ENCODE measurements at regions not wholly inside any gene's neighbourhood (a gene's known extent, or its start where the extent isn't known, plus 50 kb on each side); places are given as distances from the start of the nearest gene placed in this dataset.
A peak's percentile ranks its signal among the peaks of the same experiment; 100 is the strongest.
"Not testable (repeated sequence)": the region's sequence is repeated elsewhere in the genome, so short reads cannot be mapped to it uniquely, and the experiment has no call there.

- no peak for DNase-seq
Measured at GRCh38 chr13:83825676-83826075, 56.6 kb downstream of the SLITRK1 start.

- DNase-seq = no peak
Measured at GRCh38 chr13:83824560-83824959, 57.7 kb downstream of the SLITRK1 start.

- no peak for DNase-seq
Measured at GRCh38 chr13:83824120-83824519, 58.2 kb downstream of the SLITRK1 start.

GRCh38 chr13:83819611-83820010 lies 62.7 kb downstream of the SLITRK1 start:
- no peak for DNase-seq

- DNase-seq = no peak
Measured at GRCh38 chr13:83819156-83819555, 63.1 kb downstream of the SLITRK1 start.

GRCh38 chr13:83816081-83816480 lies 66.2 kb downstream of the SLITRK1 start:
- no peak for DNase-seq

GRCh38 chr13:83815598-83815997 lies 66.7 kb downstream of the SLITRK1 start:
- no peak for DNase-seq

- no peak for DNase-seq
Measured at GRCh38 chr13:83810136-83810535, 72.1 kb downstream of the SLITRK1 start.

GRCh38 chr13:83804356-83804962 lies 77.8 kb downstream of the SLITRK1 start:
- no peak for DNase-seq

GRCh38 chr13:83798731-83799130 lies 83.5 kb downstream of the SLITRK1 start:
- no peak for DNase-seq

GRCh38 chr13:83796364-83796763 lies 85.9 kb downstream of the SLITRK1 start:
- no peak for DNase-seq

GRCh38 chr13:83794583-83794982 lies 87.7 kb downstream of the SLITRK1 start:
- DNase-seq = no peak

- DNase-seq = no peak
Measured at GRCh38 chr13:83780227-83780626, 102.0 kb downstream of the SLITRK1 start.

- no peak for DNase-seq
Measured at GRCh38 chr13:83773961-83774360, 108.3 kb downstream of the SLITRK1 start.

- no peak for DNase-seq
Measured at GRCh38 chr13:83765796-83766195, 116.5 kb downstream of the SLITRK1 start.

GRCh38 chr13:83761631-83762030 lies 120.6 kb downstream of the SLITRK1 start:
- DNase-seq = no peak

- not testable (repeated sequence) for DNase-seq
Measured at GRCh38 chr13:83755210-83755609, 127.1 kb downstream of the SLITRK1 start.

- DNase-seq = peak; percentile 6
Measured at GRCh38 chr13:83753912-83754624, 128.2 kb downstream of the SLITRK1 start.

- no peak for DNase-seq
Measured at GRCh38 chr13:83752141-83752540, 130.1 kb downstream of the SLITRK1 start.

GRCh38 chr13:83740622-83741021 lies 141.7 kb downstream of the SLITRK1 start:
- no peak for DNase-seq

GRCh38 chr13:83738407-83738806 lies 143.9 kb downstream of the SLITRK1 start:
- DNase-seq = no peak

GRCh38 chr13:83733293-83733692 lies 149.0 kb downstream of the SLITRK1 start:
- no peak for DNase-seq

GRCh38 chr13:83732755-83733154 lies 149.5 kb downstream of the SLITRK1 start:
- DNase-seq = no peak

GRCh38 chr13:83731113-83731512 lies 151.2 kb downstream of the SLITRK1 start:
- no peak for DNase-seq

GRCh38 chr13:83730674-83731073 lies 151.6 kb downstream of the SLITRK1 start:
- DNase-seq = no peak

All from NCI-H2107 (cell line).